Calu3 (cell line): ENCODE measurements at regions not wholly inside any gene's neighbourhood (a gene's known extent, or its start where the extent isn't known, plus 50 kb on each side); places are given as distances from the start of the nearest gene placed in this dataset.

Experiments used
- BruUV-seq: library from RNA; stranded (reverse); fragments of 400-500 nt; replicated peaks from 2 replicates; lab custom pipeline; 2021; lab: Mats Ljungman, UMichigan
- CTCF ChIA-PET: fragments of 300-600 bp; sonication (Branson Sonifier 250); formaldehyde crosslinking; loops from one replicate; lab custom pipeline; 2022; ENCODE audit warnings: antibody characterized with exemption; lab: Charles Lee
- DNase-seq: peaks from one replicate; pipeline ENCODE4 v3.0.0; 2022
- H3K27ac Mint-ChIP-seq: one replicate; pipeline ENCODE4 v1.8.0; 2022; ENCODE audit warnings: mixed read lengths; ENCODE audit not compliant: unreplicated experiment
- H3K27me3 Mint-ChIP-seq: one replicate; pipeline ENCODE4 v1.8.0; 2022; ENCODE audit warnings: mixed read lengths; ENCODE audit not compliant: unreplicated experiment
- H3K36me3 Mint-ChIP-seq: one replicate; pipeline ENCODE4 v1.8.0; 2022; ENCODE audit warnings: mild to moderate bottlenecking, moderate library complexity, mixed read lengths; ENCODE audit not compliant: insufficient read depth, unreplicated experiment
- H3K4me1 Mint-ChIP-seq: one replicate; pipeline ENCODE4 v1.8.0; 2022; ENCODE audit warnings: mild to moderate bottlenecking, low read depth, mixed read lengths; ENCODE audit not compliant: unreplicated experiment
- H3K4me3 Mint-ChIP-seq: one replicate; pipeline ENCODE4 v1.8.0; 2022; ENCODE audit warnings: mild to moderate bottlenecking, low read depth, moderate library complexity, mixed read lengths; ENCODE audit not compliant: unreplicated experiment
- H3K9me3 Mint-ChIP-seq: one replicate; pipeline ENCODE4 v1.8.0; 2022; ENCODE audit warnings: low read depth, mixed read lengths; ENCODE audit not compliant: unreplicated experiment
- intact Hi-C: fragments of 100-400 bp; cut with micrococcal nuclease; formaldehyde crosslinking; loops from one replicate; pipeline ENCODE4 v1.10.0; 2022; ENCODE audit not compliant: unreplicated experiment
- TF ChIP-seq, protein P1 (sequence below): fragments of 200-600 bp; IDR thresholded peaks from one replicate; pipeline ENCODE4 v1.8.0; 2022; ENCODE audit warnings: antibody characterized with exemption; ENCODE audit not compliant: unreplicated experiment

DNA sequence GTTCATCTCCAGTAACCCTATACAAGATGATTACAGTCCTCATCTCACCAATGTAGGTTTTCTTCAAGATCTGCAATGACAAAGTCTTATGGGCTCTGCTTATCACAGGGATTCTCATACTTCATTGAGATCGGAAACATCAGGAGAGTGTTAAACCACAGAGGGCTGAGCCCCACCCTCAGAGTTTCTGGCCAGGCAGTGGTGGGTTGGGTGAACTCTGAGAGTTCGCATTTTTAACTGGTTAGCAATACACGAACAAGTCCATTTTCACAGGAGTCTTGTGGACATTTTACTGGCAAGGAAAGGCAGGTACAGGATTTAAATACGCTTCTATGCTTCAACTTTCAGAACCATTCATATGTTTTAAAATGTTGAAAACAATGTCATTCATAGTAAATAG is 366.7 kb upstream of the ROBO2 start:
- no peaks in the 10 kb centered on the region for H3K4me1 Mint-ChIP-seq
- H3K4me3 Mint-ChIP-seq, result no peak overlapping the region
- TF ChIP-seq, protein P1, sequence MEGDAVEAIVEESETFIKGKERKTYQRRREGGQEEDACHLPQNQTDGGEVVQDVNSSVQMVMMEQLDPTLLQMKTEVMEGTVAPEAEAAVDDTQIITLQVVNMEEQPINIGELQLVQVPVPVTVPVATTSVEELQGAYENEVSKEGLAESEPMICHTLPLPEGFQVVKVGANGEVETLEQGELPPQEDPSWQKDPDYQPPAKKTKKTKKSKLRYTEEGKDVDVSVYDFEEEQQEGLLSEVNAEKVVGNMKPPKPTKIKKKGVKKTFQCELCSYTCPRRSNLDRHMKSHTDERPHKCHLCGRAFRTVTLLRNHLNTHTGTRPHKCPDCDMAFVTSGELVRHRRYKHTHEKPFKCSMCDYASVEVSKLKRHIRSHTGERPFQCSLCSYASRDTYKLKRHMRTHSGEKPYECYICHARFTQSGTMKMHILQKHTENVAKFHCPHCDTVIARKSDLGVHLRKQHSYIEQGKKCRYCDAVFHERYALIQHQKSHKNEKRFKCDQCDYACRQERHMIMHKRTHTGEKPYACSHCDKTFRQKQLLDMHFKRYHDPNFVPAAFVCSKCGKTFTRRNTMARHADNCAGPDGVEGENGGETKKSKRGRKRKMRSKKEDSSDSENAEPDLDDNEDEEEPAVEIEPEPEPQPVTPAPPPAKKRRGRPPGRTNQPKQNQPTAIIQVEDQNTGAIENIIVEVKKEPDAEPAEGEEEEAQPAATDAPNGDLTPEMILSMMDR, result no peak
- H3K36me3 Mint-ChIP-seq, result no peaks in the 10 kb centered on the region
- H3K9me3 Mint-ChIP-seq, result peaks cover 2% of the 10 kb centered on the region
- DNase-seq, result no peak
- no TSS peak for BruUV-seq
- no peaks in the 10 kb centered on the region for H3K27me3 Mint-ChIP-seq
- CTCF ChIA-PET, result no interaction called here
- intact Hi-C loops, result loop anchor here (10.0 kb wide), 1 partner anchor 362 kb away; no protein-coding TSS in a partner anchor
- no peak overlapping the region for H3K27ac Mint-ChIP-seq

DNA sequence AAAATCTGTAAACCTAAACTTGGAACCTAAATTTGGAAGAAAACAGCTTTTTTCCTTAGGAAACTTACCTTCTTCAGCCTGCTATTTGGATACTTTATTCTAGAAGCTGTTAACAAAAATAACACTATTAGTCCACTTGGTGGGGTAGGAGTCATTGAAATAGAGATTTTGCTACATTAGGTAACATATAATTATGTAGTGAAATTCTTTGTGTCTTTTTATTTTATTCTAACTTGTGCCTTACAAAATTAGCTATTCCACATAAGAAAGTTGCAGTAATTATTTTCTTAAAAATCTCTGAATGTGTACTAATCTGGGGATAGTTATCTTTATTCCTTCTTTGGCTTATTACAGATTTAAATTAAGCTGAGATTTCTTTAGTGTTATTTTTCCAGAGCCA is 360.4 kb upstream of the ROBO2 start:
- peaks cover 8% of the 10 kb centered on the region for H3K9me3 Mint-ChIP-seq

DNA sequence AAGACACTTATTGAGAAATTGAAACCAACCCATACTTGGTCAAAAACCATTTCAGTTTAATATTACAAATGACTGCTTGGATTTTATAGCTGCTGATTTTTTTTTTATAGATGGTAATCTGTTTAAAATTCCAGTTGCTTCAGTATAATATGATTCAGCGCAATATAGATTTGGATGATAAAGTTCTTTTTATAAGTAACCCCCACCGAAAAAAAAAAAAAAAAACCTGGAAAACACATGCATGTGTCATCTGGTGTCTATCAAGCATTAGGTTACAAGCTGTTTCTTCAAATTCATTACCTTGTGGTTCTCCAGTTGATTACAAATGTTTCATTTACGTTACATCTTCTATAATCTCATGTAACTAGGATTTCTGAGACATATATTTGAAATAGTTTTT is 356.6 kb upstream of the ROBO2 start:
- Mint-ChIP-seq H3K36me3 (no peaks in the 10 kb centered on the region), H3K27ac (no peak overlapping the region), H3K4me3 (no peak overlapping the region), H3K9me3 (peaks cover 5% of the 10 kb centered on the region), H3K27me3 (no peaks in the 10 kb centered on the region), H3K4me1 (no peaks in the 10 kb centered on the region)
- CTCF ChIA-PET, result interaction anchor here (0.6 kb wide), 1 partner anchor 233 kb away, joined by 7 read pairs; no protein-coding TSS in a partner anchor
- TF ChIP-seq, protein P1, result no peak
- intact Hi-C loops, result no loop called here
- no TSS peak for BruUV-seq
- DNase-seq, result no peak

More for the DNA sequence above, 360.4 kb upstream of the ROBO2 start:
- BruUV-seq, result no TSS peak
- Mint-ChIP-seq H3K4me3 (no peak overlapping the region), H3K36me3 (no peaks in the 10 kb centered on the region), H3K27ac (no peak overlapping the region), H3K27me3 (no peaks in the 10 kb centered on the region), H3K4me1 (no peaks in the 10 kb centered on the region)
- DNase-seq, result no peak
- intact Hi-C loops, result loop anchor here (10.0 kb wide), 1 partner anchor 355 kb away; no protein-coding TSS in a partner anchor
- TF ChIP-seq, protein P1, result no peak
- CTCF ChIA-PET, result no interaction called here

DNA sequence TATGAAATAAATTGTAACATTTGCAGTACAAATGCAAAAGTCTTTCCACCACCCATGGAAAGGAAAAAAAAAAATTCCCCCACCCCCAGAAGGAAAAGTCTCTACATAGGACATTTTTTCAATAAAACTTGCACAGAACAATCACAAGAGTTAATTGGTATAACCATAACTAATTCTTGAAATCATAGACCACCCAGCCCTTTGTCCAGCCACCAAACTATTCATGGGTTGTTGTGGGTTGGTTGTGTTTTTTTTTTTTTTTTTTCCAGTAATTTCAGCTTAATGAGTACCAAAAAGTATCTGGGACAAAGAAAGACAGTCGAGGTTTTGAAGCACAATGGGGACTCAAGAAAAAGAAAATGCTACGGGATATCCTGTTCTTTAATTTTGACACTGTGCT is 355.0 kb upstream of the ROBO2 start:
- H3K36me3 Mint-ChIP-seq, result no peaks in the 10 kb centered on the region
- H3K9me3 Mint-ChIP-seq, result peaks cover 11% of the 10 kb centered on the region
- no peaks in the 10 kb centered on the region for H3K4me1 Mint-ChIP-seq
- H3K4me3 Mint-ChIP-seq, result no peak overlapping the region
- no peak overlapping the region for H3K27ac Mint-ChIP-seq
- no peaks in the 10 kb centered on the region for H3K27me3 Mint-ChIP-seq
- TF ChIP-seq, protein P1, result no peak
- no peak for DNase-seq
- CTCF ChIA-PET, result no interaction called here
- intact Hi-C loops, result no loop called here
- no TSS peak for BruUV-seq
